T-helper 1 cell treated with Interleukin-12 subunit alpha and Interleukin-12 subunit beta and Interleukin-4 antibody, amounts not matched to agents 30 μg/mL and 1 μg/mL, for 36 hours (primary cell): ENCODE measurements at regions not wholly inside any gene's neighbourhood (a gene's known extent, or its start where the extent isn't known, plus 50 kb on each side); places are given as distances from the start of the nearest gene placed in this dataset.
A peak's percentile ranks its signal among the peaks of the same experiment; 100 is the strongest.
"Not testable (repeated sequence)": the region's sequence is repeated elsewhere in the genome, so short reads cannot be mapped to it uniquely, and the experiment has no call there.

Experiments
- H3K27ac Mint-ChIP-seq: one replicate; pipeline ENCODE4 v1.8.0; 2021; ENCODE audit warnings: mild to moderate bottlenecking, mixed read lengths
- H3K27me3 Mint-ChIP-seq: one replicate; pipeline ENCODE4 v1.8.0; 2021; ENCODE audit warnings: low read depth, mixed read lengths
- H3K36me3 Mint-ChIP-seq: one replicate; pipeline ENCODE4 v1.8.0; 2021; ENCODE audit warnings: low read depth, mixed read lengths
- H3K4me1 Mint-ChIP-seq: one replicate; pipeline ENCODE4 v1.8.0; 2021; ENCODE audit warnings: low read depth, mixed read lengths
- H3K4me3 Mint-ChIP-seq: one replicate; pipeline ENCODE4 v1.8.0; 2021; ENCODE audit warnings: mild to moderate bottlenecking, moderate library complexity, mixed read lengths
- H3K9me3 Mint-ChIP-seq: one replicate; pipeline ENCODE4 v1.8.0; 2021; ENCODE audit warnings: mixed read lengths

DNA sequence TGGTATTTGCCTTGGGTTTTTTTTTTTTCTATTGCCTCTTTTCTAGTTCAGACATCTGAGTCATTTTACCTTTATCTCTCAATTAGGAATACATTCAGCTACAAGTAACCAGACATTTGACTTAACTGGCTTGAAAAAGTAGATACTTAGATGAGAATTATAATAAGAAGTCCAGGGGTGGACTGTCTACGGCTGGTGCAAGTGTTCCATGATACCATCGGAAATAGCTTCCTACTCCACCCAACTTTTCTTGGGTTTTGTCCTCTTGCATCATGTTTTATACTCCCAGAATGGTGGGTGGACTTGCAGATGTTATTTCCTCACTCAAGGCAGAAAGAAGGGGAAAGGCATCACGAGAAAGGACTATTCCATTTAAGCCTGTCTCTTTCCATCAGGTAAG lies 104.7 kb downstream of the ARHGAP11B start:
- H3K4me3 Mint-ChIP-seq, H3K4me1 Mint-ChIP-seq, H3K27me3 Mint-ChIP-seq, H3K27ac Mint-ChIP-seq, H3K9me3 Mint-ChIP-seq: not testable (repeated sequence)
- H3K36me3 Mint-ChIP-seq: peaks cover 42% of the 10 kb centered on the region

GRCh38 chr15:30732100-30732499 lies 106.2 kb downstream of the ARHGAP11B start:
- H3K27me3 Mint-ChIP-seq: not testable (repeated sequence)

GRCh38 chr15:30735884-30736564 lies 110.1 kb downstream of the ARHGAP11B start:
- not testable (repeated sequence) for H3K4me1 Mint-ChIP-seq

More at GRCh38 chr15:30732100-30732499, 106.2 kb downstream of the ARHGAP11B start:
- not testable (repeated sequence) for H3K9me3 Mint-ChIP-seq, H3K27ac Mint-ChIP-seq, H3K4me3 Mint-ChIP-seq, H3K4me1 Mint-ChIP-seq
- H3K36me3 Mint-ChIP-seq: peaks cover 46% of the 10 kb centered on the region

DNA sequence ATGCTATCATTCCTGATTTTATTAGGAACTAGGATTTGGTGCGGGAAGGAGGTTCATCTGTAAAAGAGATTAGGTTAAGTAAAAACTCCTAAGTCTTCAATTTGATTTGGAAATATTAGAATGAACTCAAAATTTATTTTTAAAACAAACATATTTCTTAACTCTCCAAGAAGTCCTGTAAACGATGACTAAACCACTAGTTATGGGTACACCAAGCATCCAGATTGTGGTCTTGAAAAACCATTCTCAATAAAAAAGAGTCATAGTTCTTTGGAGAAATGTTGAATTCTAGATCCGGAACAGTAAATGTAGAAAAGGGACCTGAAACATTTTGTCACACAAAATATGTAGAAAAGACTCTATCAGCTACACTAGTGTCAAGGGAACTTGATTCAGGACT lies 116.9 kb downstream of the ARHGAP11B start:
- H3K4me1 Mint-ChIP-seq, H3K4me3 Mint-ChIP-seq, H3K27ac Mint-ChIP-seq, H3K27me3 Mint-ChIP-seq: not testable (repeated sequence)
- Mint-ChIP-seq H3K9me3 (peaks cover 14% of the 10 kb centered on the region), H3K36me3 (peaks cover 60% of the 10 kb centered on the region)

More at GRCh38 chr15:30735884-30736564, 110.1 kb downstream of the ARHGAP11B start:
- Mint-ChIP-seq H3K9me3 (peaks cover 14% of the 10 kb centered on the region), H3K36me3 (peaks cover 62% of the 10 kb centered on the region)
- not testable (repeated sequence) for H3K4me3 Mint-ChIP-seq, H3K27me3 Mint-ChIP-seq, H3K27ac Mint-ChIP-seq

DNA sequence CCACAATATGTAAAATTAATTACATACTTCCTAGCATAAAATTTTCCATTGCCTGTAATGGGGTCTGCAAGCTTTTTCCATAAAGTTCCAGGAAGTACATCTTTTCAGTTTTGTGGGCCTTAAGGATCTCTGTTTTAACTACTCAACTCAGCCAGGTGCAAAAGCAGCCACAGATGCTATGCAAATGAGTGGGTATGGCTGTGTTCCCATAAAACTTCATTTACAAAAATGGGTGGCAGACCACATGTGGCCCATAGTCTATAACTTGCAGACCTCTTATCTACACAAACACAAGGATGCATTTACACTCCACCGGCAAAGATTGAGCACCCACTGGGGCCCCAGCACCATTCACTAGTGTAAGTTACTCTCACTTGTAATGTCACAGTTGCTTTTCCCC lies 123.1 kb downstream of the ARHGAP11B start:
- H3K4me3 Mint-ChIP-seq, H3K27ac Mint-ChIP-seq, H3K4me1 Mint-ChIP-seq, H3K27me3 Mint-ChIP-seq, H3K9me3 Mint-ChIP-seq: not testable (repeated sequence)
- H3K36me3 Mint-ChIP-seq: peaks cover 26% of the 10 kb centered on the region

DNA sequence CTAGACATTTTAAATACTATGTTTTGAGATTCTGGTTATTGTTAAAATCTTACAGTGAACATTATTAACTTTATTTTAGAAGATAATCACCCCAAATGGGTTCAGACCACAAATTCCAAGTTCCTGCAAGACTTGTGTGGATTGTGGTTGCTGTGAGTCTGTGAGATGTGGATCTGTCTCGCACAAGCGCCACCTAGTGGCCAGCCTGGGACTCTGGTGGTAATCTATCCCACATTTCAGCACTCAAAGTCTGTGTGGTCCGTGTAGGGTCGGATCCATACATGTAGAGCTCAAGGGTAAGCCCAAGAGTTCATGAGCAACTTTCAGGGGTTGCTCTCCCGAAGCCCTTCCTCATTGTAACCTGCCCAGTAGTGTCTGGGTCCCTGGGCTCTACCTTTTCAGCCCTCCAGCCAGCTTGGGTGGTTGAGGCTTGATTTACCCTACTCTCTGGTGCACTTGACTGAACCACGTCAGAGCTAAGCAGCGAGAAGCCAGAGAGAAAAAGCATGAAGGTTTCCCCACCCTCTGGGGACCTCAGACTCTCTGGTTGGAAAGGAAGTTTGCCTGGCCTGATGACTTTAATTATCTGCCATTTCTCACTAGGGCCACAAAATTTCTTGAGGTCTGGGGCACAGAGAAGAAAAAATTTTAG lies 129.2 kb downstream of the ARHGAP11B start:
- H3K27ac Mint-ChIP-seq, H3K4me3 Mint-ChIP-seq, H3K4me1 Mint-ChIP-seq, H3K9me3 Mint-ChIP-seq, H3K27me3 Mint-ChIP-seq: not testable (repeated sequence)
- H3K36me3 Mint-ChIP-seq: peaks cover 20% of the 10 kb centered on the region

DNA sequence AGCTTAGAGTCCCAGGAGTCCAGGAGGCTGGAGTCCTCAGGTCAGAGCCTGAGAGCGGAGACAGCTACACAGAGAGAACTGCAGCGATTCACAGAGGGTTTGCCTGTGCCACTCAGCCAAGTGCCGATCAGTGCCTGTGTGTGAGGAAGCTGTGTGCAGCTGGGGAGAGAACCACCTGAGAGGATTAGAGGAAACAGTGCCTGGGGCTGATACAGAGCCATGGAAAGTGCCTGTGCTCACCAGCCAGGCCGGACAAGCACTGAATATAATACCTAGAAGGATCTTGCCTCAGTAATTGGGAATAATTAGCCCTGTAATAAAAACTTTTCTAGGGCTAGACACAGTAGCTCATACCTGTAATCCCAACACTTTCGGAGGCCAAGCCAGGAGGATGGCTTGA lies 134.7 kb downstream of the ARHGAP11B start:
- H3K27ac Mint-ChIP-seq, H3K4me1 Mint-ChIP-seq, H3K9me3 Mint-ChIP-seq, H3K4me3 Mint-ChIP-seq, H3K27me3 Mint-ChIP-seq: not testable (repeated sequence)
- peaks cover 27% of the 10 kb centered on the region for H3K36me3 Mint-ChIP-seq

GRCh38 chr15:30761365-30761764 lies 135.4 kb downstream of the ARHGAP11B start:
- H3K4me3 Mint-ChIP-seq, H3K27me3 Mint-ChIP-seq, H3K27ac Mint-ChIP-seq, H3K9me3 Mint-ChIP-seq, H3K4me1 Mint-ChIP-seq: not testable (repeated sequence)
- peaks cover 27% of the 10 kb centered on the region for H3K36me3 Mint-ChIP-seq

GRCh38 chr15:30769390-30770124 lies 134.2 kb upstream of the FAN1 start:
- H3K9me3 Mint-ChIP-seq, H3K4me3 Mint-ChIP-seq, H3K27ac Mint-ChIP-seq, H3K4me1 Mint-ChIP-seq, H3K27me3 Mint-ChIP-seq: not testable (repeated sequence)
- peaks cover 35% of the 10 kb centered on the region for H3K36me3 Mint-ChIP-seq

DNA sequence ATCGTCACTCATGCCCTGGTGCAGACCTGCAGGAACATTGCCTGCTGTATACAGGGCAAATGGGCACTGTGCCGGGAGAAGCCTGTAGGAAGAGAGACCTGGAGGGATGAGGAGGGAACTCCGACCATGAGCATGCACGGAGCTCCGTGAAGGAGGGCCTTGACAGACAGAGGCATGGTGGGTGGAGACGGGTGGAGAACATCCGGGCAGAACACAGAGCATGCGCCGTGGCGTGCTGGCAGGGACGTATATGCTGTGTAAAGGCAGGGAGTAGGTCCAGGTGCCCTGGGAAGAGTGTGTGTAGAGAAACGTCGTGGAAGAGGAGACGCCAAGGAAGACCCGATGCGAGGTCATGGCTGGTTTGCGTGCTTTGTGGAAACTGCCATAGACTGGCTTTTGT lies 133.0 kb upstream of the FAN1 start:
- Mint-ChIP-seq H3K4me3 (no peak overlapping the region), H3K27ac (peak overlapping the region; percentile 71), H3K4me1 (no peaks in the 10 kb centered on the region), H3K27me3 (no peaks in the 10 kb centered on the region), H3K36me3 (peaks cover 39% of the 10 kb centered on the region), H3K9me3 (no peaks in the 10 kb centered on the region)

GRCh38 chr15:30783019-30783418 lies 120.7 kb upstream of the FAN1 start:
- Mint-ChIP-seq H3K4me1 (no peaks in the 10 kb centered on the region), H3K9me3 (peaks cover 15% of the 10 kb centered on the region), H3K27me3 (peaks cover 10% of the 10 kb centered on the region), H3K36me3 (no peaks in the 10 kb centered on the region), H3K27ac (no peak overlapping the region), H3K4me3 (no peak overlapping the region)

DNA sequence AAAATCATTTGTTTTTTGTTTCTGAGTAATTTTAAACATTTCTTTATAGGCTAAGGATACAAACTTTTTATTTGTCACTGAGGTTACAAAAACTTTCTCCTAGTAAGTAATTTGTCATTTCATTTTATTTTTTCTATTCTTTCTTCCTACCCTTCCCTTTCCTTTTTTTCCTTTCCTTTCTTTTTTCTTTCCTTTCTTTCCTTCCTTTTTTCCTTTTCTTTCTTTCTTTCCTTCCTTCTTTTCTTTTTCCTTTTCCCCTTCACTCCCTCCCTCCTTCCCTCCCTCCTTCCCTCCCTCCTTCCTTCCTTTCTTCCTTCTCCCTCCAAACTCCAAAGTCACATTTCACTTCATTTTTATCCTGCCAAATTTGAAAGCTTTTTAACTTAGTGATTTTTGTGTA lies 115.1 kb upstream of the FAN1 start:
- no peak overlapping the region for H3K27ac Mint-ChIP-seq
- no peak overlapping the region for H3K4me3 Mint-ChIP-seq
- H3K27me3 Mint-ChIP-seq: peaks cover 29% of the 10 kb centered on the region
- peaks cover 3% of the 10 kb centered on the region for H3K4me1 Mint-ChIP-seq
- no peaks in the 10 kb centered on the region for H3K36me3 Mint-ChIP-seq
- no peaks in the 10 kb centered on the region for H3K9me3 Mint-ChIP-seq

- Mint-ChIP-seq H3K4me1 (peaks cover 3% of the 10 kb centered on the region), H3K4me3 (no peak overlapping the region), H3K27ac (no peak overlapping the region), H3K36me3 (no peaks in the 10 kb centered on the region), H3K27me3 (peaks cover 29% of the 10 kb centered on the region), H3K9me3 (no peaks in the 10 kb centered on the region)
These were observed 112.2 kb upstream of the FAN1 start for GRCh38 chr15:30791239-30792175.

GRCh38 chr15:30792843-30793242 lies 110.9 kb upstream of the FAN1 start:
- not testable (repeated sequence) for H3K9me3 Mint-ChIP-seq, H3K4me3 Mint-ChIP-seq, H3K27ac Mint-ChIP-seq, H3K36me3 Mint-ChIP-seq, H3K4me1 Mint-ChIP-seq
- peaks cover 23% of the 10 kb centered on the region for H3K27me3 Mint-ChIP-seq
